GM18498 (cell line): ENCODE measurements at regions not wholly inside any gene's neighbourhood (a gene's known extent, or its start where the extent isn't known, plus 50 kb on each side); places are given as distances from the start of the nearest gene placed in this dataset.
A peak's percentile ranks its signal among the peaks of the same experiment; 100 is the strongest.

Source experiments
- ATAC-seq: cut with Tn5 transposase; IDR thresholded peaks from one replicate; pipeline ENCODE4 v1.9.1; 2021; ENCODE audit warnings: mild to moderate bottlenecking, moderate library complexity; ENCODE audit not compliant: unreplicated experiment

DNA sequence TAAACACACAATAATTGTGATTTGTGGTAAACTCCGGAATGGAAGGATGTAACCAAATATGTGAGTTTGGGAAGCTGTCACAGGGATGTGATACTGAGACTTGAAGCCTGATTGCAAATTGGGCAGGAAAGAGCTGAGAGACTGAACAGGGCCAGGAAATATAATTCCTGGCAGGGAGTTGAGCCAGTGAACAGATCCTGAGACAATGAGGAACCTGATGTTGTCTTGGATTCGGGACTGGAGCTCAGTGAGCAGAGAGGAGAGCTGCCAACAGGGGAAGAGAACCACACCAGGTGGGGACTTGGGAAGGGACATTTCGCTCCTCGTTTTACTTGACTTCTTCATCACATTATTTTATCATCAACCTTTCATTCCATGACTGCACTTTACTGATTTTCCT, 386.0 kb downstream of the TLL1 start:
- no peak for ATAC-seq

DNA sequence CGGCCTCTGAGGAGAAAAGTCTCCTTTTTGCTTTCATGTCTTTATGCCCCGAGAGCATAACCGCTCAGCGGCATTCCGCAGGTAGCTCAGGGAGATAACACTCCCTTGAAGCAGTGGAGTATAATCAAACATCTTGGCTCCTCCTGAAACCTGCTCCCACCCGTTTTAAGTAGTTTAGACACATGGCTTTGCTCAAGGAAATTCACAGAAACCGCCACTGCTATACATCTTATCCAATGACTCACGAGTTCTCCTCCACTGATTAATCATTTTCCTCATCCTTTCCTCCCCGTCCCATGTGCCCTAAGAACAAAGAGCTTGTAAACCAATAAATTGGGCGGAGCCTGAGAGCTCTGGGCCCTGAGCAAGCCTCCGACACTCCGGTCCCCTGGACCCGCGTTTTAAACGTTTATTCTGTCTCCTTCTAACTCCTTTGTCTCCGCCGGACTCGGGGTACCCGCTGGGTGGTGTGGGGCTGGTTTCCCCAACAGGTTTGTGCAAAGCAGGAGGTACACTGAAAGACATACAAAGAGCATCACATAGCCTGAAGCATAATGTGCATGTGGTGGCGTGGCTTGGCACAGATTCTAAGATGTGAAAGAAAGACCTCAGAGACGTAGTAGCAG, 401.2 kb downstream of the TLL1 start:
- ATAC-seq, result no peak

DNA sequence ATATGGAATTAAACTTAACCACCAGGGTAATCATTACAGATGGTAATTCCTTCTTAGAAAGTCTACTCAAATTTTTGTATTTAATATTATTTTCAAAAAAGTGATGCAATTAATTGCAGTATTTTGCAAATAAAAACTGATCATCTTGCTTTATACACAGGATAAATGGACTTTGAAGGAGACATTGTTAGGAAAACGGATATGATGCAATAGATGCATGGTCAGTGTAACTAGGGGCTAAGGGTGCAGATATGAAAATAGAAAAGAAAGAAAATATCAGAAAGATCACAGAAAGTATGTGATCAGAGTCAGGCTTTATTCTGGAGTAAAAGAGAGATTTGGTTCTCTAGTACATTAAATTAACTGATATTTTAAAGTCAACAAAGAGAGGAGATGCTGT, 401.7 kb downstream of the TLL1 start:
- ATAC-seq, result no peak

DNA sequence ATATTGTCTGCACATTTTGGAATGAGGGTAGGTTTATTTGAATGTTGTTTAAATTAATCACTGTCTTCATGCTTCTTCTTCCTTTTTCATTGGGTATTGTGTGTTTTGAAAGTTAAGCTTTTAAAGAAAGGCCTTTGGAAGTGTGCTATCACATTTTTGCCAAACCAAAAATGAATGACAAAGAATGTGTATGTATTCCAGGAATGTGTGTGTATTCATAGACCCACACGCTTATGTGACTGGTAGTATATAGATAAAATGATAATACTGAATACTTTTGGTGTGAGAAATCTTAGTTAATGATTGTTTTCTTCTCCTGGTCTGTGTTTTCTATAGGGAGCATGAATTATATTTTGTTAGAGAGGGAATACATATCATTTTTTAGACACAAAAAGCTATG, 404.4 kb downstream of the TLL1 start:
- no peak for ATAC-seq

DNA sequence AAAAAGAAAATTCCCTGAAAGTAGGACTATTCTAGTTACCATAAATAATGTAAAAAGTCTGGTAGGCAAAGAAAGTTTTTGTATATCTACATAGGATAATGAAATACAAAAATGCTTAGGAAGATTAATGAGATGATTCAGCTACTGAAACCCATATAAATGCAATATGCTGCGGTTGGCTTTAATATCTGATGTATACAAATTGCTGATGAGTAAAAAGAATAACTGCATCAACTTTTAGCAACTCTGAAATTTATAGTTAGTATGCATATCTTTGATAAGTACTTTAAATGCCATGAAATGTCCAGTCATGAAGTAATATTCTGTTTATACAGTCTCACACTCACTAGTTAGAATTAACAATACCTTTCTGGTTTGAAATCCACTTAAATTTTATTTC, 404.8 kb downstream of the TLL1 start:
- ATAC-seq, result no peak

DNA sequence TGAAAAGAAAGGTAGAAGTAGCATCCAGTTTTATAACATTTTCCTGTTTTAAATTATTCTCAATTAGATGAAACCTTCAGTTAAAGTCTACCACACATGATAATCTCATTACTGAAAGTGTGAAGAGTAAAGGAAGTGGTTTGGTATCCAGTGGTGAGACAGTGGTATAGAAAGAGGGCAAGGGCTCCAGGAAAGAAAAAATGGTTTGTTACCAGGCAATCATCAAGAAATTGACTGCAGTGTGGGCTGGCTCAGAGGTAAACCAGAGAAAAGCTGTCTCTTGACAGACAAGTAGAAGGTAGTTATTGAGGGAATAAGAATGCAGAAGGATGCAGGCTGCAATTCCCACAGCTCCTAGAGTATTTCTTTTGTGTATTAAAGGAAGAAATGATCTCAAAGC, 406.2 kb downstream of the TLL1 start:
- ATAC-seq, result no peak

DNA sequence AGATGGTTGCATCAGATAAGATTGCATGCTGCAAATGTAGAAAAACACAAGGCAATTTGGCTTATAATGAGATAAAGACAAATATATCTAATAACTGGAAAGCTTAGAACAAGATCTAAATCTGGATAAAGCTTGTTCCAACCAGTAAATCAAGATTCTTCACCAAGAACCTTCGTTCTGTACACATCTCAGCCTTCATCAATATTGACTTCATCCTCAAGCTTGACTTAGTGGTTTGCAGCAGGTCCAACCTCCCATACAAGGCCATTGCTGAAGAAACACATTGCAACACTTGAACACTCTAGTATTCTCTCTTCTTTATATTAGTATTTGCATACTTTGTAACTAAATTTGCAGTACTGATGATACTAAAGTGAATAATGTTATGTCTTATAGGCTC, 407.6 kb downstream of the TLL1 start:
- ATAC-seq, result no peak

DNA sequence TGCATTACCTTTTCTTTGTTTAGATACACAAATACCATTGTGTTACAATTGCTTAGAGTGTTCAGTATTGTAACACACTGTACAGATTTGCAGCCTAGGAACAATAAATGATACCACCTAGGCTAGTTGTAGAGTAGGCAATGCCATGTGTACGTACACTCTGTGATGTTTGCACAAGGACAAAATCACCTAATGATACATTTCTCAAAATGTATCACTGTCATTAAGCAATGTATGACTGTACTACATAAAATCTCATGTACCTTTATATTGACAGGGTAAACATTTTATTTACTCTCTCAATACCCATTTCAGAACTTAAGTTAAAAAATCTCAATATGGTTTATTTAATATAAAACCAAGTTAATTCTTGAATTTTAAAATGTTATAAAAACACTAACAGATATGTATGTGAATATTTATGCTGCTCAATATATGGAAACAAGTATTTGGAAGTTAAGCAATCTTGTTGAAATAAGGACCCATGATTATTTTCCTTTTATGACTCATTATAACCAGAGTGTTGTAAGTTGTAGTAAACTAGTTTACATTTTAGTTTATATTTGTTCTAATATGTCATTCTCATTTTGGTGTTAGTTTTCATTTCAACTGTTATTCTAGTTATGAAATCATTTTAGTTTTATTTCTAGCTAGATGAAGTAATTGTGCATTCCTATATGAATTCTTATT, 409.2 kb downstream of the TLL1 start:
- ATAC-seq, result no peak

DNA sequence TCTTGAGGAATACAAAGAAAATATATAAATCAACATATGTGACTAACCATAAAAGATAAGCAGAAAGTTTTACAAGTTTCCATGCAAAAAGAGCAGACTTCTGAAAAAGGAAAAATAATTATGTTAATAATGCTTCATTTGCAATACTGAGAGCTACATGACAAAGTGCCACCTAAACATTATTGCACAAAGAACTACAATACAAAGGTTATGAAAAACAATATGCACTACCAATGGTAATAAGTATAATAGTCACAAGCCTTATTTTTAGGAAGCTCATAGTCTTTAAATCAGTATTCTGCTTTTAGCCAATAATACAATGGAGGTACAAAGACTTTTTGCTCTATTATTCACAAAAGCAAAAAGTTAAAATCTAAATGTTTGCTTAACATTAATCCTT, 411.2 kb downstream of the TLL1 start:
- ATAC-seq, result no peak

DNA sequence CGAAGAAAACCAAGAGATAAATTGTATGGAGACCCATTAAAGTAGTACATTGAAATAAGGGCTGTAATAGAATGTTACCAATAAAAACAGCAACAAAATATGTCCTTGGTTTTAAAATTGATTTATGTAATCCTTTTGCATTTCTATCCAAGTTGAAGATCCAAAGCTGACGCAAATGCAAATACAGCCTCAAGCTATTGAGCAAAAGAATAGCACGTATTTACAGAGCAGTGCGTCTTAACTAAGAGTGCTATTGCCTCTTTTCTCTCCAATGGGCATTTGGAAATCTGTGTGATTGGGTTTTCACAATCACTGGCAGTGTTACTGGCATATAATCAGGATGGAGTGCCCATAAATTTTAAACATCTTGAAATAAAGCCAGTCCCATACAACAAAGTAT, 417.4 kb downstream of the TLL1 start:
- ATAC-seq, result no peak

DNA sequence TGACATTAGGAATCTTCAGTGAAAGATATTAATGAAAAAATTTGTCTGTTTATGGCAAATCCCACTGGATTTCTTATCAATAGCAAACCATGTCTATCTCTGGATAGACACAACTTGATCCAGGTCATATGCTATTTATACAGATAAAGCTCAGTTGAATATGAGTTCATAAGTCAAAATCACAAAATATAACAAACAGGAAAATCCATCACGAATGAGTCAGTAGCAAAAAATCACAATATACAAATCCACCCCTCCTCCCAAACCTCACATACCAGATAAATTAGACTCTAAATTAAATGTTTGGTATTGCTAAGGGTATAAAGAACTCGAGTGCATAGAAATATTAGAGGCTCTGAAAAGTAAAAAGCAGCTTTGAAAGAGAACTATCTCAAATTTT, 420.5 kb downstream of the TLL1 start:
- ATAC-seq, result no peak

DNA sequence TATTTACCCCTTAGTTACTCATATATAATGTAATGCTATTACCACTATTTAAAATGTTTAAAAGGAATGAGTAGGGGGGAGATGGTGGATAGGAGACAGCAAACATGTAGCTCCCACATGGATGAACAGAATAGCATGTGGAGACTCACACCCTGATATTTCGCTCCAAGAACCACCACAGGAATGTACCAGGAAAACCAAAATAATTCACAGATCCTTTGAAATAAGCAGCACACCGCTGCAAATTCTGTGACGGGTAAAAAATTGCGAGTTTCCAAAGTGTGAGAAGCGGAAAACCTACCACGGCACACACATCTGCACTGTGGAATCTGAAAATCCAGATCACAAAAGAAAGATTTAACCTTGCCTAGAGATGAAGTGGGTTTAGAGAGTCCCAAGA, 428.2 kb downstream of the TLL1 start:
- ATAC-seq, result no peak

DNA sequence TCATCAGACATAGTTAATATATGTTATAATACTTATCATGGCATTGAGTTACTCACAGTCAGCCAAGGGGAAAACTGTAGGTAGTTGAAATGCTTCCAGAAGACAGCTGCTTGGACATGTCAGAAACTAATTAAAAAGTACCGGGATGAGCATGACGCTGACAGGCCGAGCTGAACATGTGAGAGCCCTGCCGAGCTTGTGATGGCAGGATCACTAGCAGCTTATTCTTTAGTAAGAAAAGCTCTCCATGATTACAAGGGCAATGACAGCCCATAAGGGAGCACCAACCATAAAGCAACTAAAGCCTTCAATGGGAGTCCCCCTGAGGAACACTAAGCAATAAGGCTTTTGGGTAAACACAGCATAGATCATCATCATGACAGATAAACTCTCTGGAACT, 435.6 kb downstream of the TLL1 start:
- no peak for ATAC-seq

DNA sequence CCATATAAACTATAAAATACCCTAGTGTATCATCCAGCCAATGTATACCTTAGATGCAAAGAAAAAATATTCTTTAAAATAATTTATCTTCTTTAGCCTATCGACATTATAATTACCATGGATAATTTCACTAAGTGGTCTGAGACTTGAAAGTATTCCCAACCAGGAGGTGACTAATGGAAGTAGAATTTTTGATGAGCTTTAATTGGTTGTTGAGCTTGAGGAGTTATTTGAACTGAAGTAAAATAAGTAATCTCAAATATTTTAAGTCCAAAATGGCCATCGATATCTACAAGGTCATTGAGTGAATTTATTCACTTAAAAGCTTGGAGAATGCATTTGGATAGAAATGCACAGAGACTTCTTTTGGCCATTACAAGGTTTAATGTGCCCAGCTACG, 436.2 kb downstream of the TLL1 start:
- no peak for ATAC-seq

DNA sequence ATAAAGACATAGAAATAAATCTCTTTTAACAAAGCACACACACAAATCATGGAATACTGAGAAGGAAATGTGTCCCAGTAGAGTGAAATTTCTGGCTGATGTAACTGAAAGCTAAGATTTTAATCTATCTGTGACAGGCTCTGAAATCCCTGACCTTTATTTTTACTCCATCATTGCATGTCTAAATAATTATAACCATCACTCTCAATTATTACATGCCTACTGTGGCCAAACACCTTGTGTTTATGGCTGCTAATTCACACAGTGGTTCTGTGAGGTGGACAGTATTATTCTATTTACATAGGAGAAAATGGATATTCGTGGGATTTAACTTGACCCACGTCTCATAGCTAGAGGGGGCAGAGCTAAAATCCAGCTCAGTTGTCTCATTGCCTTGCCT, 438.1 kb downstream of the TLL1 start:
- no peak for ATAC-seq

DNA sequence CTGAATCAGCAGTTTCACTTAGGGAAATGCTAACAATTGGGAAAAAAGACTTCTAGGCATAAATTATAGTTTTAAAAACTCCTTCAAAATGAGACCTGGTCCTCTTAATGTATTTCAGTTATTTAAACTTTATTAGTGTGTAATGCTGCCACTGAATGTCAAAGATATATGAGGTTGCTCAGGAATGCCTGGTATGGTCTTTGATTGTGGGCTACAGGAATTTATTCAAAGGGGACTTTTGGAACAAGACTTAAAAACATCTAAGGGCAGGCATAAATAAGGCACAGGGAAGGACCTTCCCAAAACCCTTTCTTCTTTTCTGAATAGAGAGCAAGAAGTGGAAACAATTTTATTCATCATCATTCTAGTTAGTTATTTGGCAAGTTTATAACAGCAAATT, 439.1 kb downstream of the TLL1 start:
- no peak for ATAC-seq

DNA sequence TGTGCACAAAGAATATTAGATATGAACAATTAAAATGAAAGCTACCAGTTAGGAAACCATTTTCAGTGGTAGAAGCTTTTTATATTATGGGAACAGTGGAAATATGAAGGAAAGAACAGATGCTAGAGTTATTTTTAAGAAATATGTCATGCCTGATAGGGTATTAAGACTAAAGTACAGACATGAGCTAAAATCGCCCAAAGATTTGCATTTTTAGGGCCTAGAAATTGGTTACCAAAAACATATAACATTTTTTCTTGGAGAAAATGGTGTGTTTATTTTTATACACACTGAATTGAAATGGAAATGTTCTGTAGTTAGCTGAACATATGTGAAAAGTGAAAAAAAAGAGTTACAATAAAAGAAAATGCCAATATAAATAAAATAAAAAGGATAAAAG, 441.9 kb downstream of the TLL1 start:
- no peak for ATAC-seq

DNA sequence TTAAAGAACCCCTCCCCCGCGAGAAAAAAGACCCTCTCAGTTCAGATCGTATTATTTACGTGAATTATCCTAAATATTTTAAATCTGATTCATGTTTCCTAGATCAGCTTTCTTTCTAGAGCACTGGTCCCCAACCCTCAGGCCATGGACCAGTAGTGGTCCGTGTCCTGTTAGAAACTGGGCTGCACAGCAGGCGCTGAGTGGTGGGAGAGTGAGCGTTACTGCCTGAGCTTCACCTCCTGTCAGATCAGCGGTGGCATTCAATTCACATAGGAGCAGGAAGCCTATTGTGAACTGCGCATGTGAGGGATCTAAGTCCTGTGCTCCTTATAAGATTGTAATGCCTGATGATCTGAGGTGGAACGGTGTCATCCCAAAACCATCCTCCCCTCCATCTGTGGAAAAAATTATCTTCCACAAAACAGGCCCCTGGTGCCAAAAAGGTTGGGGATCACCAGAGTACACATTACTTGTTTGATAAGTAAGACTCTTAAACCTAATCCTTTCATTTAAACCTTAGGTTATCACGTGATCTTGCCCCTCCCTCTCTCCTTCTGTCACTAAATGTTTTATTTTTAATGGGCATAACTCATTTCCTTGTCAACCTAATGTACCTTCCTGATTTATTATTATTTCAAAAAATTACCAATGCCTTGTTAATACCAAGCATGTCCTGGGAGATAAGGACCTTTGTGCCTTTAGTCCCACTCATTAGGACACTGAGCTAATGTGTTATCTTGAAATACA, 442.9 kb downstream of the TLL1 start:
- no peak for ATAC-seq

DNA sequence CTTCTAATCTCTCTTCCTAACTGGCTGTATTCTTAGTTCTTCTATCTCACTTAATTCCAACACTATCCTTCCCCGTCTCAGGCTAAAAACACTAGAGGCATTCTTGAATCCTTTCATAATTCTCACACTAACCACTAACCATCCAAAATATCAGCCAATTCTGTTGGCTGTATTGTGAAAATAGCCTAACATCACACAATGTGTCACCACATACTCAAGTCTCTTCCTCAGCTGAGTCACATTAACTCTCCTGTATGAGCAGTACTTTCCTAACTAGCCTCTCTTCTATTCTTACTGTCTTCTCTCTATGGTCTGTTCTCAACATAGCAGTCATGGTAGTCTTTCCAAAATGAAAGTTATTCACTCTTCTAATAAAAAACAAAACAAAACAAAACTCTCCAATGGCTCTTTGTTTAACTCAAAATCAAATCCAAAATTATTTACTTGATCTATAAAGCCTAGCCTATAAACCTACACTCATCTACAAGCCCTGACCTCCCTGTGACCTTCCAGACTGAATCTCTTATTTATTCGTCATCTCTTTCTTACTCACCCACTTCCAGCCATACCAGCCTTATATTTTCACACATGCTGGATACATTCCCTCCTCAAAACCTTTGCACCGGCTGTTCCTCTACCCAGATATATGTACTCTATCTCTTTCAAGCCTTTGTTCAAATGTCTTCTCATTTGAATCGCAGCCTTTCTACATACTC, 445.9 kb downstream of the TLL1 start:
- ATAC-seq, result no peak

DNA sequence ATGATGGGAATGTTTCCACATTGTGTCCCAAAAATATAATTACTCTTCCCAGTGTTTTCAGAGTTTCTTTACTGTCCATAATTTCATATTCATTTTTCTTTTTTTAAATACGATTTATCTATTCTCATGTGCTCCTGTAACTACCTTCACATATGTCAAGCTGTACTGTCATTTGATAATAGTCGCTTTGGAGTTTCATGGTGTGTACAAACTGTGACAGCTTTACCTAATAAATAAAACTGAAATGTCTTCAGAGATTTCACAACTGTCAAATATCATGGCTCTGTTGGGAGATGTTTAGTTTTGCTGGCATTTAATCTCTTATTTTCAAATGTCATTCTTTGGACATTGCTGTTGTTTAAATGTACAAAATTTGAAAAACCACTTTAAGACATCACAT, 450.2 kb downstream of the TLL1 start:
- no peak for ATAC-seq

DNA sequence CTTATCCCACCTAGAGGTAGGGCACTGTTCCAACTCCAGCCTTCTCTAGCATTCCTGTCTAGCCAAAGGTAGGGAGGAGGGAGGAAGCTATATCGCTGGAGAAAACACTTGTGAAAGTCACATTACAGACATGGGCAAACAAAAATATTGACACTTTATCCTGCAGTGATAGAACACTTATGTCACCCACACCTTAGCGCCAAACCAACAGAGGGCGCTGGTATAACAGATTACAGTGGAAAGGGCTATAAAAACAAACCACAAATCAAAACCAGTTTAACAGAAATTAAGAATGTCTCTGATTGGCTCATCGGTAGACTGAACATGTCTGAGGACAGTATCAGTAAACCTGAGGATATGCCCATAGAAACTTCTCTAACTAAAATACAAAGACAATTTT, 451.3 kb downstream of the TLL1 start:
- peak; percentile 53 for ATAC-seq
